ENCODE measurements at regions not wholly inside any gene's neighbourhood (a gene's known extent, or its start where the extent isn't known, plus 50 kb on each side); places are given as distances from the start of the nearest gene placed in this dataset.
"Not testable (repeated sequence)": the region's sequence is repeated elsewhere in the genome, so short reads cannot be mapped to it uniquely, and the experiment has no call there.

DNA sequence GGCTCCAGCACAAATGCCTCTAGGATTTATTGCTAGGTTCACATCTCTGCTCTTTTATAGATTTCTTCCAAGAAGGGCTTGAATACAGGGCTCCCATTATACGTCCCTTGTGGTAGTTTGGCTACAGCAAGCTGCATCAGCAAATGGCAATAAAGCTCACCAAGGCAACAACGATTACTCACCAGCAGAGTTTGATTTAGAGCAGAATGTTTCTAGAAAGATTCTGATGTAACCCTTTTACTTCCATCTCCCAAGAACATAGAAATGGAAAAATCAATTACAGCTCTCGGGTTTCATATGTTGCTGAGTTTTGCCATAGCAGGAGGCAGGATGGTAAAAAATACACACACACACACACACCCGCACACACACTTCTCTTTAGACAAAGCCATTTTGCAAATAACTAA, 124.2 kb upstream of the TNPO1 start:
- ChIA-PET POLR2A (no interaction called here), CTCF (interaction anchor here (1.9 kb wide), 1 partner anchor 81 kb away, joined by 7 read pairs; no protein-coding TSS in a partner anchor)
- peaks cover 33% of the 10 kb centered on the region for H3K27me3 Mint-ChIP-seq
- intact Hi-C loops (cut with DNase I, micrococcal nuclease) = no loop called here
- H3K36me3 Mint-ChIP-seq (ENCODE audit: low read depth) = no peaks in the 10 kb centered on the region
- ATAC-seq (no peak), DNase-seq (no peak)
- H3K4me1 Mint-ChIP-seq = no peaks in the 10 kb centered on the region
- no peak overlapping the region for H3K4me3 Mint-ChIP-seq
- no peaks in the 10 kb centered on the region for H3K9me3 Mint-ChIP-seq (ENCODE audit: low read depth)
- no peak overlapping the region for H3K27ac Mint-ChIP-seq

DNA sequence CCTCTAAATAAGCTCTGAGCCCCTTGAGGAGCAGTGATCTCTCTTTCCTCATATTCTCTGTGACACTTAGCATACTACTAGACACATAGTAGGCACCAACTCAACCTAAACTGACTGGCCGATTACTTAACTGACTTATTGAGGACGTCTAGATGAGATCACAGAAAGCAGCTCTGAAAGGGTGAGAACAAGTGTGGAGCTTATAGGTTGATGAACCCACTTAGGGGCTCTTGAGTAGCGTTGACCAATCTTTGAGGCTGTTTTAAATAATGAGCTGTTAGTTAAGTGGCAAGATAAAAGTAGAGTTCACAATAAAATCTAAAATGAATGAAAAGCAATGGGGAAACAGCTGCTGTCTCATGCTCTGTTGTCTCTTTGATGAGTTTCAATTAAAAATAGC, 124.7 kb upstream of the TNPO1 start:
- no peaks in the 10 kb centered on the region for H3K4me1 Mint-ChIP-seq
- no peak overlapping the region for H3K27ac Mint-ChIP-seq
- ATAC-seq = no peak
- H3K27me3 Mint-ChIP-seq = peaks cover 30% of the 10 kb centered on the region
- intact Hi-C loops (cut with DNase I, micrococcal nuclease) = no loop called here
- DNase-seq = no peak
- H3K36me3 Mint-ChIP-seq (ENCODE audit: low read depth) = no peaks in the 10 kb centered on the region
- no peaks in the 10 kb centered on the region for H3K9me3 Mint-ChIP-seq (ENCODE audit: low read depth)
- ChIA-PET POLR2A (no interaction called here), CTCF (interaction anchor here (1.9 kb wide), 1 partner anchor 81 kb away, joined by 7 read pairs; no protein-coding TSS in a partner anchor)
- H3K4me3 Mint-ChIP-seq = no peak overlapping the region

DNA sequence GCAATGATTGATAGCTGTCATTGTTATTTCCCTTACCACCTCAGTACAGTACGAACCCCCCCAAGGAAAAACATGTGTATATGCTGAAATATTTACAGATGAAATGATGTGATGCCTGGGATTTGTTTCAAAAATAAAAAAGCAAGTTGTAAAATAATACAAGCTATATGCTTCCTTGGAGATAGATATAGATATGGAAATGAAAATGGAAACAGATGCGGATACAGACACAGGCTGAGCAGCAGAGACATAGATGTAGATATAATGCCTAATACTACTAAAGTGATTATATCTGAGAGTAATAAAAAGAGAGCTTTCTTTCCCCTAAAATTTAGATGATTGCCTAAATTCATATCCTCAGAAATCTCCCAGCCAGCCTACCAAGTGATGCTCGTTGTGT, 127.5 kb upstream of the TNPO1 start:
- H3K27ac Mint-ChIP-seq = no peak overlapping the region
- intact Hi-C loops (cut with DNase I, micrococcal nuclease) = loop anchor here in 1 of 2 experiments (10.0 kb wide), 1 partner anchor 74 kb away; no protein-coding TSS in a partner anchor
- ATAC-seq (no peak), DNase-seq (no peak)
- H3K36me3 Mint-ChIP-seq (ENCODE audit: low read depth) = no peaks in the 10 kb centered on the region
- ChIA-PET POLR2A (no interaction called here), CTCF (no interaction called here)
- H3K4me3 Mint-ChIP-seq = no peak overlapping the region
- no peaks in the 10 kb centered on the region for H3K9me3 Mint-ChIP-seq (ENCODE audit: low read depth)
- peaks cover 31% of the 10 kb centered on the region for H3K27me3 Mint-ChIP-seq
- H3K4me1 Mint-ChIP-seq = no peaks in the 10 kb centered on the region

DNA sequence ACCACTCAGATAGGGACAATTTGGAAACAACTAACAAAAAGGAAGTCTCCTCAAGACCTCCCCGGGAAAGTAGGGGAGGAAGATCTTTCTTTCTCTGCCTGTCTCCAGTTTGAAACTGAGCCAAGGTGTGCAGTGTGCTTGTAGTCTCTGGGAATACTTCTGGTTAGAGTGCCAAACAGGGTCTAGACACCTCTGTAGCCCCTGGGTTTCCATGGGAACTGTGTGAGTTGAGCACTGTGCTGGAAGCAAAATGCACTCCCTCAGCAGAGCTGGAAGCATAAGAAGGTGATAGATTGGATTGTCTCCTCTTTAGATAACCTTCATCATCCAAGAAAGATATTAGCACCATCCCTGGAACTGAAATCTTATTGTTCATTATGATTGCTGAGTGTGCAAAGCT, 129.2 kb upstream of the TNPO1 start:
- H3K36me3 Mint-ChIP-seq (ENCODE audit: low read depth) = no peaks in the 10 kb centered on the region
- no peak for ATAC-seq
- CTCF ChIA-PET = no interaction called here

DNA sequence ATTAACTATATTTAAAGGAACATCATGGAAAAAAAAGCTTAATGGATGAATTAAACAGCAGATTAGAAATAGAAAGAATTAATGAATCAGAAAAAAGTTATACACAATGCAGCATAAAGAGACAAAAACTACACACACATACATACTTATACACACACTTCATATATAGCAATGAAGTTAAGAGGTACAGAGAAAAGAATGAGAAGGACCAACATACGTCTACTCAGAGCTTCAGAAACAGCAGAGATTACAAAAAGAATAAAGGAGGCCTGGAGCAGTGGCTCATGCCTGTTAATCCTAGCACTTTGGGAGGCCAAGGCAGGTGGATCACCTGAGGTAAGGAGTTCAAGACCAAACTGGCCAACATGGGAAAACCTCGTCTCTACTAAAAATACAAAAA, 133.9 kb upstream of the TNPO1 start:
- intact Hi-C loops (cut with DNase I, micrococcal nuclease) = loop anchor here in 1 of 2 experiments (10.0 kb wide), 1 partner anchor 68 kb away; no protein-coding TSS in a partner anchor
- CTCF ChIA-PET = interaction anchor here (0.5 to 0.6 kb wide), 3 partner anchors 26 to 71 kb away, joined by 3 read pairs; no protein-coding TSS in a partner anchor
- H3K36me3 Mint-ChIP-seq (ENCODE audit: low read depth) = no peaks in the 10 kb centered on the region
- H3K4me1 Mint-ChIP-seq = no peaks in the 10 kb centered on the region
- no peak overlapping the region for H3K4me3 Mint-ChIP-seq
- ATAC-seq (no peak), DNase-seq (no peak)
- no peak overlapping the region for H3K27ac Mint-ChIP-seq
- peaks cover 29% of the 10 kb centered on the region for H3K27me3 Mint-ChIP-seq
- POLR2A ChIA-PET = no interaction called here
- peaks cover 2% of the 10 kb centered on the region for H3K9me3 Mint-ChIP-seq (ENCODE audit: low read depth)

More for the DNA sequence above, 129.2 kb upstream of the TNPO1 start:
- intact Hi-C loops (cut with DNase I, micrococcal nuclease) = loop anchor here in 1 of 2 experiments (10.0 kb wide), 1 partner anchor 72 kb away; no protein-coding TSS in a partner anchor
- DNase-seq = no peak
- Mint-ChIP-seq H3K4me3 (no peak overlapping the region), H3K9me3 (ENCODE audit: low read depth) (peaks cover 2% of the 10 kb centered on the region), H3K27ac (no peak overlapping the region), H3K4me1 (no peaks in the 10 kb centered on the region), H3K27me3 (peaks cover 28% of the 10 kb centered on the region)
- POLR2A ChIA-PET = no interaction called here

DNA sequence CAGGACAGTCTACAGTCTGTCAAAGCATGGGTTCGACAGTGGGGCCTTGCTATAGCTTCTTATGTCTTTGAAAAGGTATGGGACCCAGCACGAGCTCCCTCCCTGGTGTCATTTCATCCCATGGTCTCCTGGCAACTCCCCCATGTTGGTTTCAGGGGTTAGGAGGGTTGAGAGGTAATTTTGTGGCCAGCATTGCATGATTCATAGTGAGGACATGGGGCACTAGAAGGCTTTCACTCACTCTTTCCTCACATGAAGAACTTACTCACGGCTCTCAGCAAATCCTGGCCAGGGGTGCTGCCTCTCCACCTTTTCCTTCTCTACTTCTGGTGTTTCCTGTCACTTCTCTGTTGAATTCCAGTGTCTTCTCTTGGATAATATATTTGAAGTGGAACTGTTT, 134.7 kb upstream of the TNPO1 start:
- DNase-seq = no peak
- Mint-ChIP-seq H3K27ac (no peak overlapping the region), H3K36me3 (ENCODE audit: low read depth) (no peaks in the 10 kb centered on the region), H3K9me3 (ENCODE audit: low read depth) (peaks cover 4% of the 10 kb centered on the region), H3K4me3 (no peak overlapping the region), H3K27me3 (peaks cover 32% of the 10 kb centered on the region), H3K4me1 (no peaks in the 10 kb centered on the region)
- intact Hi-C loops (cut with DNase I, micrococcal nuclease) = loop anchor here in 1 of 2 experiments (10.0 kb wide), 1 partner anchor 67 kb away; no protein-coding TSS in a partner anchor
- ChIA-PET CTCF (no interaction called here), POLR2A (no interaction called here)
- ATAC-seq = no peak

DNA sequence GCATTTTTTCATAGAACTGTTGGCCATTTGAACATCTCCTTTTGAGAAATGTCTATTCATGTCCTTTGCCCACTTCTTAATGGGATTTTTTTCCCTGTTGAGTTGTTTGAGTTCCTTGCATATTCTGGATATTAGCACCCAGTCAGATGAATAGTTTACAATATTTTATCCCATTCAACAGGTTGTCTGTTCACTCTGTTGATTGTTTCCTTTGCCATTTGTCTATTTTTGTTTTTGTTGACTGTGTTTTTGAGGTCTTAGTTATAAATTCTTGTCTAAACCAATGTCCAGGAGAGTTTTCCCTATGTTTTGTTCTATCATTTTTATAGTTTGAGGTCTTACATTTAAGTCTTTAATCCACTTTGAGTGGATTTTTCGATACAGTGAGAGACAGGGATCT, 139.0 kb upstream of the TNPO1 start:
- intact Hi-C loops (cut with DNase I, micrococcal nuclease) = no loop called here
- DNase-seq (no peak), ATAC-seq (no peak)
- POLR2A ChIA-PET = no interaction called here
- H3K27ac Mint-ChIP-seq = no peak overlapping the region
- H3K27me3 Mint-ChIP-seq = peaks cover 27% of the 10 kb centered on the region
- H3K36me3 Mint-ChIP-seq (ENCODE audit: low read depth) = no peaks in the 10 kb centered on the region
- CTCF ChIA-PET = no interaction called here
- no peak overlapping the region for H3K4me3 Mint-ChIP-seq
- no peaks in the 10 kb centered on the region for H3K4me1 Mint-ChIP-seq
- H3K9me3 Mint-ChIP-seq (ENCODE audit: low read depth) = peaks cover 13% of the 10 kb centered on the region

DNA sequence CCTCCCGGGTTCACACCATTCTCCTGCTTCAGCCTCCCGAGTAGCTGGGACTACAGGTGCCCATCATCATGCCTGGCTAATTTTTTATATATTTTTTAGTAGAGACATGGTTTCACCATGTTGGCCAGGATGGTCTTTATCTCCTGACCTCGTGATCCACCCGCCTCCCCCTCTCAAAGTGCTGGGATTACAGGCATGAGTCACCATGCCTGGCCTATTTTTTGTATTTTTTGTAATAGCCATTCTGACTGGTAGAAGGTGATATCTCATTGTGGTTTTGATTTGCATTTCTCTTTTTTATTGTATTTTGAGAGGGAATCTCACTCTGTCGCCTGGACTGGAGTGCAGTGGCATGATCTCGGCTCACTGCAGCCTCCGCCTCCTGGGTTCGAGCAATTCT, 139.6 kb upstream of the TNPO1 start:
- peaks cover 12% of the 10 kb centered on the region for H3K9me3 Mint-ChIP-seq (ENCODE audit: low read depth)
- CTCF ChIA-PET = not testable (repeated sequence)

DNA sequence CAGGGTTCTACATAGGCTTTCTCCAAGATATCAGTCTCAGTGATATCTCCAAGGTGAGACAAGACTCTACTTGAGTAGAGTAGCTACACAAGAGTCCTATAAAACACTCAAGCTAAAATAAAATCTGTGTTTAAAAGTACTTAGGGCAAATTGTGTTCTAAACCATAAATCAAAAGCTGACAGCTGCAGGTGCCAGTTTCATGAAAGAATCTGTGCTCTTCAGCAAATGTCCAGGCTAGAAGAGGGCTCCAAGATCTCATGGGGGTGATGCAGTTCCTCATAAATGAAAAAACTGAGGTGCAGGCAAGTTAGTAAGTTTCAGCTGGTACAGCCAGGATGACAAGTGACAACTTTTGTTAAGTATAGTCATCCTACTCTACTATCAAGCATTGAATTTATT, 142.8 kb upstream of the TNPO1 start:
- Mint-ChIP-seq H3K9me3 (ENCODE audit: low read depth) (peaks cover 12% of the 10 kb centered on the region), H3K4me3 (no peak overlapping the region), H3K27me3 (peaks cover 11% of the 10 kb centered on the region), H3K27ac (no peak overlapping the region), H3K4me1 (no peaks in the 10 kb centered on the region), H3K36me3 (ENCODE audit: low read depth) (no peaks in the 10 kb centered on the region)
- ATAC-seq = no peak
- ChIA-PET POLR2A (no interaction called here), CTCF (no interaction called here)
- DNase-seq = no peak
- intact Hi-C loops (cut with DNase I, micrococcal nuclease) = no loop called here

More for the DNA sequence above, 139.6 kb upstream of the TNPO1 start:
- H3K4me1 Mint-ChIP-seq; DNase-seq; ATAC-seq; POLR2A ChIA-PET; H3K4me3 Mint-ChIP-seq; H3K27ac Mint-ChIP-seq; intact Hi-C loops (cut with DNase I, micrococcal nuclease); H3K36me3 Mint-ChIP-seq (ENCODE audit: low read depth): not testable (repeated sequence)
- peaks cover 24% of the 10 kb centered on the region for H3K27me3 Mint-ChIP-seq

DNA sequence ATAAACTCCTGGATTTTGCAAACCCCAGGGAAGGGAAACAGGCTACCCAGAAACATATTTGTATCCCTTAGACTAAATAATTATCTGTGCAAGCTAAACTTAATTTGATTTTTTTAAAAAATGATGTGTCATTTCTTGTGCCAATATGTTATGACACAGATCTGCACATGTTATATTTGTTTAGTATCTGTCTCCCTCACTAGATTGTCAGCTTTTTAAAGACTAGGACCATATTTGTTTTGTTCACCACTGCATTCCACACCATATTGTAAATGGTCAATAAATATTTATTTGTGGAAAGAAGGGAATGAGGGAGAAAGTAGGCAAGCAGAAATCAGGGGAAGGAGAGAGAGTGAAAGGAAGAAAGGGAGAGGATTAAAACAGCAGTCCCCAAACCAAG, 143.3 kb upstream of the TNPO1 start:
- Mint-ChIP-seq H3K27me3 (peaks cover 10% of the 10 kb centered on the region), H3K4me3 (no peak overlapping the region), H3K9me3 (ENCODE audit: low read depth) (peaks cover 12% of the 10 kb centered on the region), H3K4me1 (no peaks in the 10 kb centered on the region), H3K36me3 (ENCODE audit: low read depth) (no peaks in the 10 kb centered on the region), H3K27ac (no peak overlapping the region)
- ChIA-PET POLR2A (no interaction called here), CTCF (no interaction called here)
- intact Hi-C loops (cut with DNase I, micrococcal nuclease) = no loop called here
- DNase-seq (no peak), ATAC-seq (no peak)

DNA sequence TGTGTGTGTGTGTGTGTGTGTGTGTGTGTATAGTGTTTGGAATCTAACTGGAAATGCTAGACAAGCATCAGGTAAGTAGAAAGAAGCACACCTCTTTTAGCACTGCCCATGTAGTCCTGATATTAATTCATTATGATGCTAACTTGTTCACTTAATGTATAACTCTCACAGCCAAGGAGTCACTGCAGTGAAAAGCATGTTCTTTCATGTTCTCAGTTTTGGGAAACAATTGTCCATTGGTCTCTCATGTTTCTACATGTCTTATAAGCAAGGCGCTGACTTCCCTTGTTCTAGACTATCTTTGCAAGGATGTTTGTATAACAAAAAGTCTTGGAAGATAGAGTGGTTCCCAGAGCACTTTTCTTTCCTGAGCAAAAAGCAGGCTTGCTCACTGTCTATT, 148.8 kb upstream of the TNPO1 start:
- intact Hi-C loops (cut with DNase I, micrococcal nuclease) = no loop called here
- Mint-ChIP-seq H3K4me3 (no peak overlapping the region), H3K27ac (no peak overlapping the region), H3K9me3 (ENCODE audit: low read depth) (no peaks in the 10 kb centered on the region), H3K27me3 (peaks cover 7% of the 10 kb centered on the region), H3K36me3 (ENCODE audit: low read depth) (no peaks in the 10 kb centered on the region), H3K4me1 (no peaks in the 10 kb centered on the region)
- no peak for DNase-seq
- CTCF ChIA-PET = no interaction called here
- POLR2A ChIA-PET = interaction anchor here (0.7 kb wide), 1 partner anchor 1415 kb away, joined by 4 read pairs; no protein-coding TSS in a partner anchor
- no peak for ATAC-seq

DNA sequence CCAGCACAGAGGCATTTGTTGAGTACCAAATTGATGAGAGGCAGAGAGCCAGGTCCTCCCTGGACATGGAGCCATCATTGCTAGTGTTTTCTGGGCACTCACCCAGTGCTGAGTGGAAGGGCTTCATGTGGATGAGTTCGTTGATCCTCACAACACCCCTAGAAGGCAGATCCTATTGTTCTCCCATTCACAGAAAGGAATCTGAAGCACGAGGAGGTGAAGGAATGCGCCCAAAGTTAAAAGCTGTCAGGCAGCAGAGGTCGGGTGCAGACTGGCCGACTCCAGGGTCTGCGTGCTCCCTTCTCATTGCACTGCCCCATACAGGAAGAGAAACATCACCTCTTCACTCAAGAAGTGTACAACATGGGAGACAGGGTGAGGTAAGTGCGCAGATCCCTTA, 153.5 kb upstream of the TNPO1 start:
- no peak for ATAC-seq
- Mint-ChIP-seq H3K27ac (no peak overlapping the region), H3K4me1 (no peaks in the 10 kb centered on the region), H3K9me3 (ENCODE audit: low read depth) (no peaks in the 10 kb centered on the region), H3K36me3 (ENCODE audit: low read depth) (no peaks in the 10 kb centered on the region), H3K4me3 (no peak overlapping the region), H3K27me3 (peaks cover 6% of the 10 kb centered on the region)
- DNase-seq = no peak
- ChIA-PET POLR2A (interaction anchor here (0.7 kb wide), 1 partner anchor 9 kb away, joined by 3 read pairs; no protein-coding TSS in a partner anchor), CTCF (no interaction called here)
- intact Hi-C loops (cut with DNase I, micrococcal nuclease) = no loop called here

DNA sequence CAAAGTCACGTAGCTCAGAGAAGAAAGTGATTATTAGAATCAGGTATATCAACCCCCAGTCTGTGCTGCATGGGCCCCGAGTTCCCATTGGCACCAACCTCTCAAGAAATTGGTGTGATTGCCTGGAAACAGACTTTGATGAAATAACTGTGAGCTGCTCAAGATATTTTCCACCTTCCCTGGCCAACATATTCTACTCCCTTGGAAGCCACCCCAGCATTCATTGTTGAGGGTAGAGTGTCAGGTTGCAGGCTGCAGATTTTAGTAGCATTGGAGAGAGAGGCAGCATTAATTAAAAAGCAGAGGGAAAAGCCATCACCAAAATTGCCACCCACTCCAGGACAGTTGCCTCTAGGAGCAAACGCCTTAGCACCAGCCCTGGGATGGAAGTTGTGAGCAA, 154.2 kb upstream of the TNPO1 start:
- no peak overlapping the region for H3K4me3 Mint-ChIP-seq
- CTCF ChIA-PET = no interaction called here
- H3K9me3 Mint-ChIP-seq (ENCODE audit: low read depth) = no peaks in the 10 kb centered on the region
- intact Hi-C loops (cut with DNase I, micrococcal nuclease) = no loop called here
- POLR2A ChIA-PET = no interaction called here
- no peak overlapping the region for H3K27ac Mint-ChIP-seq
- H3K4me1 Mint-ChIP-seq = no peaks in the 10 kb centered on the region
- no peak for ATAC-seq
- H3K27me3 Mint-ChIP-seq = peaks cover 4% of the 10 kb centered on the region
- no peak for DNase-seq
- no peaks in the 10 kb centered on the region for H3K36me3 Mint-ChIP-seq (ENCODE audit: low read depth)
